ENCODE measurements at regions not wholly inside any gene's neighbourhood (a gene's known extent, or its start where the extent isn't known, plus 50 kb on each side); places are given as distances from the start of the nearest gene placed in this dataset.
A peak's percentile ranks its signal among the peaks of the same experiment; 100 is the strongest.

DNA sequence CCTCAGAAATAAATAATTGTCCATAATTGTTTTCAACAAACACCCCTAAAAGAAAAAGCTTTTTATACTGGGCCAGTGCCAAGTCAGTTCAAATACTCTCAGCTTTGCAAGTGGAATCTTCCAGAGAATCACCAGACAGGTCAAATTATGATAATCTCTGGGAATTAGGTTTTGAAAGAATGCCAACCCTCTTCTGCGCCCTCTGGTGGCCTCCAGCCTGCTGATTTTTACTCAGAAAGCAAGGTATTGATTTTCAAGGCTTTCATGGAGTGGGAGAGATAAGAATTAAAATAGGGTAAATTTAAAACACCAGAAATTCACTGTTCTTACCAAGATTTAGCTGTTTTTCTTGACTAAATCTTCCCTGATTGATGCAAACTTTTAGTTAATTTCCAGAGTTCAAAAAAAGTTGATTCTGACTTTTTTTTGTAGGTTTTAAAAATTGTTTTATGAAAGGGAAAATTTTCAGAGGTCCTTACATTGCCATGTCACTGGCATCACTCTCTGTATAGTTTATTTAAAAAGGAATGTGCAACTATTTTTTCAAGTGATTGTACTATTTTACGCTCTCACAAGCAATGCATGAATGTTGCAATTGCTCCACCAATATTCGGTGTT, 282.9 kb upstream of the TNP1 start:
- peaks cover 9% of the 10 kb centered on the region for H3K9me3 ChIP-seq (ENCODE audit: control insufficient read depth, low read depth, low read length)
- no CpG with 5 or more reads among the region's 3 CpGs for WGBS (ENCODE audit: insufficient coverage, low lambda C conversion rate)
- no peak overlapping the region for H3K4me3 ChIP-seq (ENCODE audit: low read length)
- no peaks in the 10 kb centered on the region for H3K4me1 ChIP-seq (ENCODE audit: control insufficient read depth, insufficient read depth, low read length)
- DNase-seq: peak in 1 of 2 donors; percentile 10
- H3K27me3 ChIP-seq (ENCODE audit: control insufficient read depth, insufficient read depth, low read length): no peaks in the 10 kb centered on the region
- no peaks in the 10 kb centered on the region for H3K36me3 ChIP-seq (ENCODE audit: control insufficient read depth, insufficient read depth, low read length)
- no peak overlapping the region for H3K27ac ChIP-seq (ENCODE audit: low read length)

DNA sequence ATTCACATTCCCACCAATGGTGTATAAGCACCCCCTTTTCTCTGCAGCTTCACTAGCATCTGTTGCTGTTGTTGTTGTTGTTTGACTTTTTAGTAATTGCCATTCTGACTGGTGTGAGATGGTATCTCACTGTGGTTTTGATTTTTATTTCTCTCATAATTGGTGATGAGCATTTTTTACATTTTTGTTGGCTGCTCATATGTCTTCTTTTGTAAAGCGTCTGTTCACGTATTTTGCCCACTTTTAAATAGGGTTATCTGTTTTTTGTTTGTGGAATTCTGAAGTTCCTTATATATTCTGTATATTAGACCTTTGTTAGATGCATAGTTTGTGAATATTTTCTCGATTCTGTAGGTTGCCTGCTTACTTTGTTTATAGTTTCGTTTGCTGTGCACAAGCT, 278.4 kb upstream of the TNP1 start:
- Histone ChIP-seq H3K4me1 (ENCODE audit: control insufficient read depth, insufficient read depth, low read length) (no peaks in the 10 kb centered on the region), H3K4me3 (ENCODE audit: low read length) (no peak overlapping the region), H3K27ac (ENCODE audit: low read length) (no peak overlapping the region), H3K27me3 (ENCODE audit: control insufficient read depth, insufficient read depth, low read length) (no peaks in the 10 kb centered on the region), H3K36me3 (ENCODE audit: control insufficient read depth, insufficient read depth, low read length) (no peaks in the 10 kb centered on the region), H3K9me3 (ENCODE audit: control insufficient read depth, low read depth, low read length) (peaks cover 9% of the 10 kb centered on the region)
- DNase-seq: no peak
- WGBS (ENCODE audit: insufficient coverage, low lambda C conversion rate): 80% methylated on average over 2 of the region's 4 CpGs

DNA sequence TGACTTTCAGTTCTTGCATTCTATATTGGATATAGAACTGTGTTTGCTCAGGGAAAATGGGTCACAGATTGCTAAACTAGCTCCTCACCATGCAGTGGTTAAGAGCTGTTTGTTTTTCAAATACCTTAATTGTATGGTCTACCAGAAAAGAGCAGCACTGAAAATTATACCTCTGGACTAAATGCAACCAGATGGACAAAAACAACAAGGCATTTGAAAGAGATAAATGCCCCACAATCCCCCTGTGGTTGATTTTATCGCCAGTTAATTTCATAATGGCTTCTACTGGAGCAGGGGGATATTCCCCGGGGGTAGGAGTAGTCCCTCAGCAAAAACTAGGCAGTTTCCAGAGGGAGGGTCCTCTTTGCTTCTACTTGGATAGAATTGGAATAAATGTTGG, 267.9 kb upstream of the TNP1 start:
- Histone ChIP-seq H3K36me3 (ENCODE audit: control insufficient read depth, insufficient read depth, low read length) (no peaks in the 10 kb centered on the region), H3K27ac (ENCODE audit: low read length) (no peak overlapping the region), H3K4me3 (ENCODE audit: low read length) (no peak overlapping the region), H3K4me1 (ENCODE audit: control insufficient read depth, insufficient read depth, low read length) (no peaks in the 10 kb centered on the region), H3K9me3 (ENCODE audit: control insufficient read depth, low read depth, low read length) (no peaks in the 10 kb centered on the region), H3K27me3 (ENCODE audit: control insufficient read depth, insufficient read depth, low read length) (peaks cover 5% of the 10 kb centered on the region)
- WGBS (ENCODE audit: insufficient coverage, low lambda C conversion rate): no CpG with 5 or more reads among the region's 2 CpGs
- DNase-seq: no peak

- Histone ChIP-seq H3K4me1 (ENCODE audit: control insufficient read depth, insufficient read depth, low read length) (no peaks in the 10 kb centered on the region), H3K36me3 (ENCODE audit: control insufficient read depth, insufficient read depth, low read length) (no peaks in the 10 kb centered on the region), H3K27ac (ENCODE audit: low read length) (no peak overlapping the region), H3K4me3 (ENCODE audit: low read length) (no peak overlapping the region), H3K9me3 (ENCODE audit: control insufficient read depth, low read depth, low read length) (no peaks in the 10 kb centered on the region), H3K27me3 (ENCODE audit: control insufficient read depth, insufficient read depth, low read length) (peaks cover 6% of the 10 kb centered on the region)
- DNase-seq: no peak
- 67% methylated on average over 1 of the region's 3 CpGs for WGBS (ENCODE audit: insufficient coverage, low lambda C conversion rate)
Measured at GRCh38 chr2:217125014-217125413, 265.1 kb upstream of the TNP1 start.

DNA sequence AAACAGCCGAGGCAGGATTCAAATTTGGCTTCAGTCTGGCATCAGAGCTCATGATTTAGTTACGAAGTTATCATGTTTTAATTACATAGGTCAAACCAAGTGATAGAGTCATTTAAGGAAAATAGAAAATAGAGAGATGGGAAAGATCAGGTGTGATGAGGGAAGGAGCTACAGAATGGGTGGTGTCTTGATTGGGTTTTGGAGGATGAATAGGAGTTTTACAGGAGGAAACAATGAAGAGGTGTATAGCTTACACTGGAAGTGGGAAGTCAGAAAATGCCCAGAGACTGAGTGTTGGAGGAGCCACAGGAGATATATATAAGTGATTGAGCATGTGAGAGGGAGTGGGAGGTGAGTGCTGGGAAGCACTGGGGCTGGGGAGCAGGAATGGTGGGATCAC, 264.2 kb upstream of the TNP1 start:
- no peaks in the 10 kb centered on the region for H3K4me1 ChIP-seq (ENCODE audit: control insufficient read depth, insufficient read depth, low read length)
- DNase-seq: no peak
- WGBS (ENCODE audit: insufficient coverage, low lambda C conversion rate): 93% methylated on average over 2 of the region's 2 CpGs
- H3K9me3 ChIP-seq (ENCODE audit: control insufficient read depth, low read depth, low read length): no peaks in the 10 kb centered on the region
- H3K27ac ChIP-seq (ENCODE audit: low read length): no peak overlapping the region
- H3K4me3 ChIP-seq (ENCODE audit: low read length): no peak overlapping the region
- no peaks in the 10 kb centered on the region for H3K36me3 ChIP-seq (ENCODE audit: control insufficient read depth, insufficient read depth, low read length)
- peaks cover 6% of the 10 kb centered on the region for H3K27me3 ChIP-seq (ENCODE audit: control insufficient read depth, insufficient read depth, low read length)

- Histone ChIP-seq H3K36me3 (ENCODE audit: control insufficient read depth, insufficient read depth, low read length) (no peaks in the 10 kb centered on the region), H3K27ac (ENCODE audit: low read length) (no peak overlapping the region), H3K9me3 (ENCODE audit: control insufficient read depth, low read depth, low read length) (no peaks in the 10 kb centered on the region), H3K27me3 (ENCODE audit: control insufficient read depth, insufficient read depth, low read length) (peaks cover 6% of the 10 kb centered on the region), H3K4me1 (ENCODE audit: control insufficient read depth, insufficient read depth, low read length) (no peaks in the 10 kb centered on the region), H3K4me3 (ENCODE audit: low read length) (no peak overlapping the region)
- no peak for DNase-seq
- WGBS (ENCODE audit: insufficient coverage, low lambda C conversion rate): no CpG with 5 or more reads among the region's 2 CpGs
Measured at GRCh38 chr2:217121565-217121964, 261.7 kb upstream of the TNP1 start.

GRCh38 chr2:217120429-217120828, 260.6 kb upstream of the TNP1 start:
- DNase-seq: no peak
- Histone ChIP-seq H3K27me3 (ENCODE audit: control insufficient read depth, insufficient read depth, low read length) (peaks cover 6% of the 10 kb centered on the region), H3K4me3 (ENCODE audit: low read length) (no peak overlapping the region), H3K36me3 (ENCODE audit: control insufficient read depth, insufficient read depth, low read length) (no peaks in the 10 kb centered on the region), H3K27ac (ENCODE audit: low read length) (no peak overlapping the region), H3K9me3 (ENCODE audit: control insufficient read depth, low read depth, low read length) (no peaks in the 10 kb centered on the region), H3K4me1 (ENCODE audit: control insufficient read depth, insufficient read depth, low read length) (no peaks in the 10 kb centered on the region)
- WGBS (ENCODE audit: insufficient coverage, low lambda C conversion rate): no CpG with 5 or more reads among the region's 4 CpGs

DNA sequence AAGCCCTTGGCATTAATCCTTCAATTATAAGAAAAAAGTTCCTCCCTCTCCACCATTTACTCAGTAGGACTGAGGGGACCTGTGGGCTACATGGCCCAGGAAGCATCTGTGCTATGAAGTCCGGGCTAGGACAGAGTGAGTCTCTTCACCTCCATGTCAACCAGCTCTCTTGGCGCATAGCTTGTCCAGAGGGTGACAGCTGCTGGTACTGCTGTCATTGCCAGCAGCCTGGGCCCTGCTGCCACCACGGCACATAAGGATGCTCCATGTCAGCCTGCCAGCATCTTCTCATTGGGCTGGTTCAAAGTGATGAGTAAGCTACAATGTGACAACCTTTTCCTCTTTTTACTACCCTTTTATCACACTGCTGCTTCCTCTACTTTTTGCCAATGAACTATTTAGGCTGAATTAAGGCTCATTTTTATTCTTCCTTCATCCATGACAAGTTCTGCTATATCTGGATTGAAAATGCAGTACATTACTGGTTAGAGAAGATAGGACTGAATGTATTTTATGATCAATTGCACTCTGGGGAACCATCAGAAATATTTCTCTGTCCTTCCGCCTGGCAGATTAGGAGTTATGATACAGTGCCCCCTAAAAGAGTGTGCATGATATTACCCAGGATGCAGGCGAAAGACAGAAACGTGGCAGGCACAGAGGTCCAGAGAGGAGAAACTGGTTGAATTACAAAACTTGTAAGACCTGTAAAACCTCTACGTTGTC, 258.9 kb upstream of the TNP1 start:
- Histone ChIP-seq H3K36me3 (ENCODE audit: control insufficient read depth, insufficient read depth, low read length) (no peaks in the 10 kb centered on the region), H3K27me3 (ENCODE audit: control insufficient read depth, insufficient read depth, low read length) (peaks cover 6% of the 10 kb centered on the region), H3K9me3 (ENCODE audit: control insufficient read depth, low read depth, low read length) (no peaks in the 10 kb centered on the region), H3K4me3 (ENCODE audit: low read length) (no peak overlapping the region), H3K4me1 (ENCODE audit: control insufficient read depth, insufficient read depth, low read length) (no peaks in the 10 kb centered on the region), H3K27ac (ENCODE audit: low read length) (no peak overlapping the region)
- 90% methylated on average over 2 of the region's 7 CpGs for WGBS (ENCODE audit: insufficient coverage, low lambda C conversion rate)
- no peak for DNase-seq

DNA sequence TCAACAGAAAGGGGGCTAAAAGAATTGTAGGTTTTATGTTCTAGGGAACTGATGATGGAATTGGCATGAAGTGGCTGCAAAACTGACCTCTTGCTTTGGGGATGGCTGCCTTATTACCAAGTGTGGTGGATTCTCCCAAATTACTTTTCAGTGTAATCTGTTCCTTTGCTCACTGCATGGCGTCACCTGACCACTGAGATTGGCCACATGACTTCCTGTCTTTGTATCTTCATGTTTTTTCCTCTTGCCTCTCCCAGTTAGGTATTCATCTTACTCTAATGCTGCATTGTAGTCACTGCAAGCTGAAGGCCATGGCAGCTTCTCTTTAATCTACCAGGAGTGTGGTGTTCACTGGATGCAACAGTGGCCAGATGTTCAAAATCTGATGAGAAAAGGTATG, 257.7 kb upstream of the TNP1 start:
- H3K27me3 ChIP-seq (ENCODE audit: control insufficient read depth, insufficient read depth, low read length): no peaks in the 10 kb centered on the region
- H3K36me3 ChIP-seq (ENCODE audit: control insufficient read depth, insufficient read depth, low read length): no peaks in the 10 kb centered on the region
- H3K27ac ChIP-seq (ENCODE audit: low read length): no peak overlapping the region
- 83% methylated on average over 1 of the region's 1 CpG for WGBS (ENCODE audit: insufficient coverage, low lambda C conversion rate)
- H3K9me3 ChIP-seq (ENCODE audit: control insufficient read depth, low read depth, low read length): no peaks in the 10 kb centered on the region
- DNase-seq: no peak
- H3K4me1 ChIP-seq (ENCODE audit: control insufficient read depth, insufficient read depth, low read length): no peaks in the 10 kb centered on the region
- H3K4me3 ChIP-seq (ENCODE audit: low read length): no peak overlapping the region

DNA sequence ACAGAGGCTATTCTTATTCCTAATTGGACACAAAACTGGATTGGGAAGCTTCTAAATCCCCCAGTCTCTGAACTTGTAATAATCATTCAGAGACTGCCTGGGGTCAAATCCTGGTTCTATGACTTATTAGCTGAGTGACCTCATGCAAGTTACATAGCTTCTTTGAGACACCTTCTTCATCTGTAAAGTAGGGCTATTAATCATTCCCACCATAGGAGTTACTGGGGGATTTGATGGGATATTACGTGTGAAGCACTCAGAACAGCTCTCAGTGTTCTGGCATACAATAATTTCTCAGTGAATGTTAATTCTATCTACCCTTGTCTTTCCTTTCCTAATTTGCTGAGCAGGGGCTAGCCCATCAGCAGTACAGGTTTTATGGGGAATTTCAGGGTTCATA, 256.7 kb upstream of the TNP1 start:
- no peaks in the 10 kb centered on the region for H3K9me3 ChIP-seq (ENCODE audit: control insufficient read depth, low read depth, low read length)
- H3K36me3 ChIP-seq (ENCODE audit: control insufficient read depth, insufficient read depth, low read length): no peaks in the 10 kb centered on the region
- no peak overlapping the region for H3K27ac ChIP-seq (ENCODE audit: low read length)
- no peaks in the 10 kb centered on the region for H3K27me3 ChIP-seq (ENCODE audit: control insufficient read depth, insufficient read depth, low read length)
- WGBS (ENCODE audit: insufficient coverage, low lambda C conversion rate): no CpG with 5 or more reads among the region's 1 CpG
- H3K4me1 ChIP-seq (ENCODE audit: control insufficient read depth, insufficient read depth, low read length): no peaks in the 10 kb centered on the region
- DNase-seq: no peak
- H3K4me3 ChIP-seq (ENCODE audit: low read length): no peak overlapping the region

GRCh38 chr2:217114117-217114516, 254.3 kb upstream of the TNP1 start:
- peak; percentile 51 to 73 for DNase-seq
- no peaks in the 10 kb centered on the region for H3K36me3 ChIP-seq (ENCODE audit: control insufficient read depth, insufficient read depth, low read length)
- H3K27me3 ChIP-seq (ENCODE audit: control insufficient read depth, insufficient read depth, low read length): no peaks in the 10 kb centered on the region
- no peaks in the 10 kb centered on the region for H3K4me1 ChIP-seq (ENCODE audit: control insufficient read depth, insufficient read depth, low read length)
- WGBS (ENCODE audit: insufficient coverage, low lambda C conversion rate): no CpG with 5 or more reads among the region's 6 CpGs
- H3K27ac ChIP-seq (ENCODE audit: low read length): no peak overlapping the region
- no peak overlapping the region for H3K4me3 ChIP-seq (ENCODE audit: low read length)
- no peaks in the 10 kb centered on the region for H3K9me3 ChIP-seq (ENCODE audit: control insufficient read depth, low read depth, low read length)

Measured in large intestine (tissue), 3 donors.